Esophagus muscularis mucosa (tissue), 4 donors: ENCODE measurements at regions not wholly inside any gene's neighbourhood (a gene's known extent, or its start where the extent isn't known, plus 50 kb on each side); places are given as distances from the start of the nearest gene placed in this dataset.

Source experiments
- DNase-seq: peaks from one replicate; pipeline ENCODE4 v3.0.0-alpha.2; 2017; ENCODE audit errors: extremely low spot score
- H3K27ac ChIP-seq, 4 donors: fragments of 200-600 bp; sonication (generic); replicated peaks in 1 of 4; 1 replicate in 3 of 4; 2 replicates in 1 of 4; pipeline ENCODE4 v1.5.1; 2016 to 2019; ENCODE audit warnings: mild to moderate bottlenecking in 1 of 4
- H3K27me3 ChIP-seq, 4 donors: fragments of 200-600 bp; sonication (generic); one replicate each; pipeline versions ENCODE4 v1.5.1 to v1.6.0; 2016 to 2019
- H3K36me3 ChIP-seq, 4 donors: fragments of 200-600 bp; sonication (generic); one replicate each; pipeline ENCODE4 v1.5.1; 2016 to 2019
- H3K4me1 ChIP-seq, 4 donors: fragments of 200-600 bp; sonication (generic); one replicate each; pipeline ENCODE4 v1.5.1; 2016 to 2019
- H3K4me3 ChIP-seq, 4 donors: fragments of 200-600 bp; sonication (generic); 1 replicate in 2 of 4; 2 replicates in 2 of 4; pipeline ENCODE4 v1.5.1; 2016 to 2019; ENCODE audit warnings: mild to moderate bottlenecking in 4 of 4, moderate library complexity in 1 of 4
- H3K9me3 ChIP-seq, 4 donors: fragments of 200-600 bp; sonication (generic); 1 replicate in 3 of 4; 2 replicates in 1 of 4; pipeline ENCODE4 v1.5.1; 2016 to 2019
- EP300 ChIP-seq: sonication (generic); formaldehyde crosslinking; IDR thresholded peaks from one replicate; pipeline ENCODE4 v1.6.1; 2017; ENCODE audit warnings: antibody characterized with exemption
- POLR2A ChIP-seq: fragments of 450-650 bp; IDR thresholded peaks from one replicate; pipeline ENCODE4 v1.6.1; 2017; ENCODE audit warnings: antibody characterized with exemption, moderate library complexity, mild to moderate bottlenecking, low read depth
- POLR2AphosphoS5 ChIP-seq, 2 donors: sonication (generic); formaldehyde crosslinking; IDR thresholded peaks; one replicate each; pipeline ENCODE4 v1.6.1; 2017; ENCODE audit warnings: antibody characterized with exemption in 2 of 2
- WGBS: methylation state at CpG from one replicate; pipeline ENCODE4 v1.1.5; 2018; 5-methylcytosine and 5-hydroxymethylcytosine counted together
- intact Hi-C: fragments of 100-400 bp; cut with DNase I; formaldehyde crosslinking; loops from one replicate; pipeline ENCODE4 v1.15.1; 2023
- TF ChIP-seq, protein P1 (sequence below), 3 experiments: fragments of 200-600 bp in 2 of 3; fragments of 450-650 bp in 1 of 3; sonication (generic) in 2 of 3; IDR thresholded peaks; one replicate each; pipeline ENCODE4 v1.5.1; 2017 to 2019; ENCODE audit warnings: antibody characterized with exemption in 3 of 3, mild to moderate bottlenecking in 2 of 3, moderate library complexity in 1 of 3

DNA sequence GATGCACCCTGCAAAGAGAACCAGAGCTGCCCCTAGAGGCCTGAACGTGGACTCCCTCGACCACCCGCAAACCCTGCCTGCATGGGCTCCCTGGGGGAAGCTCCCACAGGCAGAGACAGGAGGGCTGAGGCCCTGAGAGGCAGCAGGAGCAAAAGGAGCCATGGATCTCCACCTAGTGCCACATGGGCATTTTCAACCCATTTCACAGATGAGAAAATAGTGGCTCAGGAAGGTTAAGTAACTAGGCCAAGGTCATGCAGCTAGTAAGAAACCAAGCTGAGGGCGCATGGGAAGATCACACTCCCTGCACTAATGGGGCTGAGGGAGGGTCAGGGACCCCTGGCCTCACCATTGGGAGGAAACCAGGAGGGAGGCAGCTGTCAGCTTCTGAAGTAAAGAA is 271.7 kb upstream of the RAB6C start:
- peak; percentile 81 for DNase-seq
- WGBS: 84% methylated on average over 4 of the region's 4 CpGs
- H3K36me3 ChIP-seq: no peaks in the 10 kb centered on the region
- intact Hi-C loops: no loop called here
- H3K27ac ChIP-seq: no peak overlapping the region
- H3K27me3 ChIP-seq: no peaks in the 10 kb centered on the region
- H3K9me3 ChIP-seq: no peaks in the 10 kb centered on the region
- H3K4me3 ChIP-seq: no peak overlapping the region
- TF ChIP-seq, protein P1, sequence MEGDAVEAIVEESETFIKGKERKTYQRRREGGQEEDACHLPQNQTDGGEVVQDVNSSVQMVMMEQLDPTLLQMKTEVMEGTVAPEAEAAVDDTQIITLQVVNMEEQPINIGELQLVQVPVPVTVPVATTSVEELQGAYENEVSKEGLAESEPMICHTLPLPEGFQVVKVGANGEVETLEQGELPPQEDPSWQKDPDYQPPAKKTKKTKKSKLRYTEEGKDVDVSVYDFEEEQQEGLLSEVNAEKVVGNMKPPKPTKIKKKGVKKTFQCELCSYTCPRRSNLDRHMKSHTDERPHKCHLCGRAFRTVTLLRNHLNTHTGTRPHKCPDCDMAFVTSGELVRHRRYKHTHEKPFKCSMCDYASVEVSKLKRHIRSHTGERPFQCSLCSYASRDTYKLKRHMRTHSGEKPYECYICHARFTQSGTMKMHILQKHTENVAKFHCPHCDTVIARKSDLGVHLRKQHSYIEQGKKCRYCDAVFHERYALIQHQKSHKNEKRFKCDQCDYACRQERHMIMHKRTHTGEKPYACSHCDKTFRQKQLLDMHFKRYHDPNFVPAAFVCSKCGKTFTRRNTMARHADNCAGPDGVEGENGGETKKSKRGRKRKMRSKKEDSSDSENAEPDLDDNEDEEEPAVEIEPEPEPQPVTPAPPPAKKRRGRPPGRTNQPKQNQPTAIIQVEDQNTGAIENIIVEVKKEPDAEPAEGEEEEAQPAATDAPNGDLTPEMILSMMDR (IDR thresholded peaks at IDR 0.05): no peak
- no peak for TF ChIP-seq POLR2A
- no peak for TF ChIP-seq POLR2AphosphoS5 (IDR thresholded peaks at IDR 0.05)
- H3K4me1 ChIP-seq: no peaks in the 10 kb centered on the region

DNA sequence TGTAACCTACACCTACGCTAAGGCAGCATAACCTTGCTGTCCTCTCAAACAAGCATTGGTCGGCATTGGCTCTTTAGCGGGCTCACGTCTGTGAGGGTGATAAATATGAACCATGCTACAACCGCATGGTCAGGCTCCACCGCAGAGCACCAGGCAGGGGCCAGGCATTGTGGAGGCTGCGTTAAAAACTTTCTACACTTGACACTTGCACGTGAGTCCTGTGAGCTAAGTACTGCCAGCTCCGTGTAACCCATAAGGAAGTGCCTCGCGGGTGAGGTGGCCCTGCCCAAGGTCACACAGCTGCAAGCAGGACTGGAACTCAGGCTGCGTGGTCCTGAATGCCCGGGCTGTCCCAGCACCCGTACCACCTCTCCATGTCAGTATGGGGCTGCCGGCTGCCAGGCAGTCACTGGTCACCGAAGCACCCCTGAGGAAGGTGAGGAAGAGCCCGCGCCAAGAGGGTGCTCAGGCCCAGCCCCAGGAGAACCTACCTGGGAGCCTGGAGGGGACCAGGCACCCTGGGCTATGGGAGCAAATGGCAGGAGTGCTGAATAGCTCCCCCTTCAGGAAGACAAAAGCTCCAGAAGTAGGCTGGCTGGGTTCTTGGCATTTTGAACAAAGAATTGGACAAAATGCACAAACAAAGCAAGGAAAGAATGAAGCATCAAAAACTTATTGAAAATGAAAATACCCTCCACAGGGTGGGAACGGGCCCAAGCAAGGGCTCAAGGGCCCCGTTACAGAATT is 271.1 kb upstream of the RAB6C start:
- no peak overlapping the region for H3K4me3 ChIP-seq

DNA sequence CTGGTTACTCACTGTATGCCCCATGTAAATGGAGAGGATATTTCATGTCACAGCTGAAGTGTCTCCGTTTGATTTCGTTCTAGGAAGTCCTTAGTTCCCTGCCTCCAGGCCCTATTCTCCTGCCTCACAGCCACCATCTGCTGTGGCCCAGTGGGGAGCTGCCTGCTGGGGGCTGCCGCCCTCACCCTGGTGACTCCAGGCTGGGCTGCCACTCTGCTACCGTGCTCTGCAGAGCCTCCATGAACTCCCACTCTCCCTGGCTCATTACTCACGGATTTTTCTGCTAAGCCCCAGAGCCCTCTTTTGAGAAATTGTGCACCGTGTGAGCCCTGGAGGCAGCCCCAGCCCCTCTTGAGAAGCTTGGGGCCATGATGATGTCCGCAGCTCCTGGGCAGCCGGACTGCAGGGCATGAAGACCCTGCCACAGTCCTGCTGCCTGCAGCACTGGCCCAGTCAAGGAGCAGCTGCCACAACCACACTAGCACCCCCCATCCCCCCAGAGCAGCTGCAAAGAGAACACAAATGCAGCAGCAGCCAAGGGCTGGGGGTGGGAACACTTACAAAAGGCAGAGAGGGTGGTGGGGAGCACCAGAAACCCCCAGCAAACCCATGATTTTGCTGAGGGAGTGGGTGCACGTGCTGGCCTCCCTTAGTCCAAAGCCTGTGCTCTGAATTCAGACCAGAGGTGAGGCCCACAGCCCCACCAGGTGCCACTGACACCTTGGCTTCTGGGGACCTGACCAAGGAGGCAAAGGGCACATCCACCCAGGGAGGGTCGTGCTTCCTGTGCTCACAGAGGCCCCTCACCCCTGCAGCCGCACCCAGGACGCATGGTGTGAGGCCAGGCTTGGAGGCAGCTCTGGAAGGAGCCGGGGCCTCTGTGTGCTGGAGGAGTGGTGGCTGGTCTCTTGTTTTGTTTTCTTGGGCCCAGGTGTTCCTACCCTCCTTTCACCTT is 270.2 kb upstream of the RAB6C start:
- H3K27ac ChIP-seq: no peak overlapping the region
- DNase-seq: peak; percentile 80
- no peak overlapping the region for H3K4me3 ChIP-seq
- 73% methylated on average over 13 of the region's 13 CpGs for WGBS
- TF ChIP-seq POLR2A: no peak
- H3K9me3 ChIP-seq: no peaks in the 10 kb centered on the region
- H3K4me1 ChIP-seq: no peaks in the 10 kb centered on the region
- H3K36me3 ChIP-seq: no peaks in the 10 kb centered on the region
- no peaks in the 10 kb centered on the region for H3K27me3 ChIP-seq
- intact Hi-C loops: no loop called here

More for the DNA sequence above, 271.1 kb upstream of the RAB6C start:
- WGBS: 90% methylated on average over 14 of the region's 20 CpGs
- no peak overlapping the region for H3K27ac ChIP-seq
- no peaks in the 10 kb centered on the region for H3K36me3 ChIP-seq
- H3K9me3 ChIP-seq: no peaks in the 10 kb centered on the region
- H3K4me1 ChIP-seq: no peaks in the 10 kb centered on the region
- no peaks in the 10 kb centered on the region for H3K27me3 ChIP-seq
- no peak for TF ChIP-seq POLR2A
- TF ChIP-seq EP300: no peak
- no peak for TF ChIP-seq POLR2AphosphoS5 (IDR thresholded peaks at IDR 0.05)
- TF ChIP-seq, protein P1 (IDR thresholded peaks at IDR 0.05): no peak
- intact Hi-C loops: no loop called here
- peak; percentile 82 for DNase-seq

DNA sequence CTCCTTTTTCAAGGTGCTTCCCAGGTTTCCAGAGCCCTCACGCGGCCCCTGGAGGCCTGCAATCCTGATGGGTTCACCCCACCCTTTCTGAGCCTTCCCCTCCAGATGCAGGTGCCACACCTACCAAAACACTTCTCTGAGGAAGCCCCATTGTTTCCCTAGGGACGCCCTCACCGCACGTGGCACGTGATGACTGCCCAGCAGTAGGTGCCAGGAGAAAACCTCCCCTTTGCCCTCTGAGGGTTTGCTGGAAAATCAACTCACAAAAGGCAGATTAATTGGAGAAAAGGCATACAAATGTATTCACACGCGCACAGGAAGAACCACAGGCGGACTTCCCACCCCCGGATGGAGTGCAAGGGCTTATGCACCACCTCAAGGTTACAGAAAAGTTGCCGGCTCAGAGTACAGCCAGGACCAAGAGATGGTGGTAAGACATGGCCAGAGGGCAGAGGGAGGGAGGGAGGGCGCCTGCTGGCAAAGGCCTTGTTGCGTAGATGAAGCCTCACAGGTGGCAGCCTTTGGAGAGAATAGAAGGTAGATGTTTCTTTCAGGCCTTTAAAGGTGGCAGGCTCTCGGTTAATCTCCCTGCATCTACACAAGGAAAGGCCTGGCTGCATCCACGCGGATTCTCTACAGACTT is 269.4 kb upstream of the RAB6C start:
- DNase-seq: peak; percentile 90
- no peaks in the 10 kb centered on the region for H3K4me1 ChIP-seq
- TF ChIP-seq POLR2A (no peak), POLR2AphosphoS5 (IDR thresholded peaks at IDR 0.05) (no peak), EP300 (no peak)
- TF ChIP-seq, protein P1 (IDR thresholded peaks at IDR 0.05): no peak
- H3K27ac ChIP-seq: no peak overlapping the region
- H3K4me3 ChIP-seq: no peak overlapping the region
- no peaks in the 10 kb centered on the region for H3K27me3 ChIP-seq
- no peaks in the 10 kb centered on the region for H3K9me3 ChIP-seq
- intact Hi-C loops: no loop called here
- no peaks in the 10 kb centered on the region for H3K36me3 ChIP-seq
- WGBS: 86% methylated on average over 16 of the region's 16 CpGs
